C4-2B (cell line): ENCODE measurements at regions not wholly inside any gene's neighbourhood (a gene's known extent, or its start where the extent isn't known, plus 50 kb on each side); places are given as distances from the start of the nearest gene placed in this dataset.
"Not testable (repeated sequence)": the region's sequence is repeated elsewhere in the genome, so short reads cannot be mapped to it uniquely, and the experiment has no call there.

Experiments used
- CTCF ChIP-seq: fragments of 450-650 bp; conservative IDR thresholded peaks from 2 replicates; pipeline ENCODE4 v1.5.1; 2017; ENCODE audit warnings: mild to moderate bottlenecking
- ZFX ChIP-seq: fragments of 450-650 bp; IDR thresholded peaks from 2 replicates; pipeline ENCODE4 v1.6.1; 2017

- not testable (repeated sequence) for TF ChIP-seq CTCF, ZFX
These were observed 81.0 kb downstream of the NPIPA5 start for GRCh38 chr16:15297104-15297503.
